ENCODE measurements at regions not wholly inside any gene's neighbourhood (a gene's known extent, or its start where the extent isn't known, plus 50 kb on each side); places are given as distances from the start of the nearest gene placed in this dataset.

GRCh38 chr2:107303964-107304363, 418.0 kb upstream of the ST6GAL2 start:
- ATAC-seq (no peak), DNase-seq (no peak)
- Histone ChIP-seq H3K4me1 (no peaks in the 10 kb centered on the region), H3K36me3 (ENCODE audit: insufficient read depth in 1 of 2, low read depth in 1 of 2) (no peaks in the 10 kb centered on the region), H3K9me3 (no peaks in the 10 kb centered on the region), H3K27ac (no peak overlapping the region), H3K27me3 (ENCODE audit: insufficient read depth in 3 of 3, low read length in 2 of 3) (no peaks in the 10 kb centered on the region), H3K4me3 (no peak overlapping the region)
- intact Hi-C loops (cut with DNase I), result no loop called here
- TF ChIP-seq CTCF (IDR thresholded peaks at IDR 0.05), result no peak
- 24 to 39% (median 33%) methylated on average over 2 of the region's 2 CpGs for WGBS, 3 donors

GRCh38 chr2:107305966-107306365, 420.0 kb upstream of the ST6GAL2 start:
- TF ChIP-seq CTCF (IDR thresholded peaks at IDR 0.05), result no peak
- 35 to 52% (median 38%) methylated on average over 4 of the region's 4 CpGs for WGBS, 3 donors
- ATAC-seq, result no peak
- no peaks in the 10 kb centered on the region for H3K4me1 ChIP-seq
- H3K27ac ChIP-seq, result no peak overlapping the region
- no peaks in the 10 kb centered on the region for H3K36me3 ChIP-seq (ENCODE audit: insufficient read depth in 1 of 2, low read depth in 1 of 2)
- H3K27me3 ChIP-seq (ENCODE audit: insufficient read depth in 3 of 3, low read length in 2 of 3), result no peaks in the 10 kb centered on the region
- H3K4me3 ChIP-seq, result no peak overlapping the region
- intact Hi-C loops (cut with DNase I), result no loop called here
- DNase-seq, result no peak
- no peaks in the 10 kb centered on the region for H3K9me3 ChIP-seq

GRCh38 chr2:107306881-107307280, 420.9 kb upstream of the ST6GAL2 start:
- TF ChIP-seq CTCF (IDR thresholded peaks at IDR 0.05), result no peak
- 53 to 66% (median 61%) methylated on average over 2 of the region's 2 CpGs for WGBS, 3 donors
- Histone ChIP-seq H3K36me3 (ENCODE audit: insufficient read depth in 1 of 2, low read depth in 1 of 2) (no peaks in the 10 kb centered on the region), H3K4me3 (no peak overlapping the region), H3K4me1 (no peaks in the 10 kb centered on the region), H3K27ac (no peak overlapping the region), H3K9me3 (no peaks in the 10 kb centered on the region), H3K27me3 (ENCODE audit: insufficient read depth in 3 of 3, low read length in 2 of 3) (no peaks in the 10 kb centered on the region)
- DNase-seq, result no peak
- intact Hi-C loops (cut with DNase I), result no loop called here
- no peak for ATAC-seq

- WGBS, 3 donors, result 82 to 90% (median 86%) methylated on average over 1 of the region's 1 CpG
- Histone ChIP-seq H3K36me3 (ENCODE audit: insufficient read depth in 1 of 2, low read depth in 1 of 2) (no peaks in the 10 kb centered on the region), H3K4me1 (no peaks in the 10 kb centered on the region)
Measured at GRCh38 chr2:107308835-107309234, 422.9 kb upstream of the ST6GAL2 start.

More at GRCh38 chr2:107308835-107309234, 422.9 kb upstream of the ST6GAL2 start:
- TF ChIP-seq CTCF (IDR thresholded peaks at IDR 0.05), result no peak
- intact Hi-C loops (cut with DNase I), result no loop called here
- no peak for DNase-seq
- H3K27me3 ChIP-seq (ENCODE audit: insufficient read depth in 3 of 3, low read length in 2 of 3), result no peaks in the 10 kb centered on the region
- no peak for ATAC-seq
- no peak overlapping the region for H3K4me3 ChIP-seq
- no peaks in the 10 kb centered on the region for H3K9me3 ChIP-seq
- H3K27ac ChIP-seq, result no peak overlapping the region

Data from psoas muscle (tissue), 7 donors.